GM21390 (cell line): ENCODE measurements at regions not wholly inside any gene's neighbourhood (a gene's known extent, or its start where the extent isn't known, plus 50 kb on each side); places are given as distances from the start of the nearest gene placed in this dataset.
"Not testable (repeated sequence)": the region's sequence is repeated elsewhere in the genome, so short reads cannot be mapped to it uniquely, and the experiment has no call there.

Source experiments
- ATAC-seq: cut with Tn5 transposase; IDR thresholded peaks from one replicate; pipeline ENCODE4 v1.9.1; 2021; ENCODE audit not compliant: unreplicated experiment

DNA sequence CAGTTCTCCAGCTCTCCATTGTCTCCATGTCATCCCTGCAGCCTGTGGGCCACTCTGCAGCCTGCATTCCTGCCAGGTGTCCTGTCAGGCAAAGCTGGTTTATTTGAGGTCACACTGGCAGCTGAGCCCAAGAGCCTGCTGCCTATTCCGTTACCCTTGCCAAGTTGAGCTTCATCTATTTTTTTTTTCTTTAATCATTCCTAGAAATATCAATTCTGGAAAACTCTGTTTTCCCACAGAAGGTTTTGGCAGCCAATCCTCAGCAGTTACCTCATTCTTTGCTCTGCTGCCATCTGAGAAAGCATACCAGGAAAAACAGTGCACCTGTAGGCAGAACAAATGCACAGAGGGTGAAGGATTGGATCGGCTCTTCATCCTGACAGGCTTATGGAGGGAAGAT, 411.0 kb upstream of the ACVR2A start:
- no peak for ATAC-seq

- ATAC-seq, result no peak
Observed at GRCh38 chr2:147430408-147430807, 414.4 kb upstream of the ACVR2A start.

DNA sequence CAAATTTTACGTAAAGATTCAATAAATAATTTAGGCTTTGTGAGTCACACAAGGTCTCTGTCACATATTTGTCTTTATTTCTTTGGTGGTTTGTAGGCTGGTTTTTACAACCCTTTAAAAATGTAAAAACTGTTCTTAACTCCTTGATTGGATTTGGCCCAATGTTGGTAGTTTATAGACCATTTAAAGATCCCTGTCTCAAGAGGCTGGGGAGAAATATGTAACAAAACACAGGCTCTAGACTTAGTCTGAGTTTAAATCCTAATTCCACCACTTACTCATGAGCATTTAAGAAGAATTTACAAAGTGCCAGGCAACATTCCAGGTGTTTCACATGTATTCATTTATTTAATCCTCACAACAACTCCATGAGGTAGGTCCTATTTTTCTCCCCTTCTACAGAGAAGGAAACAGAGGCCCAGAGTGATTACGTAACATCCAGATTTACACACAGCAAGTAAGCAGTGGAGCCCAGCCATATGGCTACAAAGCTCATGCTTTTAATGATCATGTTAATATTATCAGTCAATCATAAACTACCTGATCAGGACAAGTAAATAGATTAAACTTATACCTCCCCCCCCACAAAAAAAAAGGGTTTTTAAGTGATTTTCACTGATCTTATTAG, 416.6 kb upstream of the ACVR2A start:
- ATAC-seq, result no peak

GRCh38 chr2:147425437-147426029, 419.3 kb upstream of the ACVR2A start:
- no peak for ATAC-seq

GRCh38 chr2:147424766-147425165, 420.1 kb upstream of the ACVR2A start:
- ATAC-seq, result no peak

DNA sequence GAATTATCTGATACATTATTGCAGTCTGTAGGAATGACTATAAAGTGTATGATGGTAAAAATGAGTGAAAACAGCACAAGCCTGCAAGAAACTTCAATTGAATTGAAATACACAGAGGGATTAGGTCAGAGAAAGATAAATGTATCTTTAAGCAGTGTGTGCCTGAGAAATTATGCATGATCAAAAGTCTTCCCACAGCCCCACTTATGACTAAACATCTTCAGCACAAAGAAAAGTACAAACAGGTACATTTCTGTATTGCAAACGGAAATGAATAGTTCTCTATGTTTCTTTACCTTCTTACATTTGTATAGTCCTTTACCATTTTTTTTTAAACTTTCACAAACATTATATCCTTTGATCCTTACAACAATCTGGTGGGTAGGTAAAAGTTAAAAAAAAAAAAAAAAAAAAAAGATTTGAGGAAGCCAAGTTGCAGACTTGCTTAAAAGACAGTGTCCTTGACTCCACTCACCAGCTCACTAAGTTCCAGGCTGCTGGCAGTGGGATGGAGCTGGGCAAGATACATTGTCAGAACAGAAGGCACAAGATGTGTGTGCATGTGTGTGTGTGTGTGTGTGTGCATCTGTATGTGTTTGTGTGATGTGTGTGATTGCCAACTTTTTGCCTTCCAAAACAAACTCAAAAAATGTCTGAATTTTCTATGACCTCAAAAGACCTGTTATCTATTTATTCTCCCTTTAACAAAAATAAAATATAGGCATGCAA, 423.7 kb upstream of the ACVR2A start:
- ATAC-seq, result no peak

DNA sequence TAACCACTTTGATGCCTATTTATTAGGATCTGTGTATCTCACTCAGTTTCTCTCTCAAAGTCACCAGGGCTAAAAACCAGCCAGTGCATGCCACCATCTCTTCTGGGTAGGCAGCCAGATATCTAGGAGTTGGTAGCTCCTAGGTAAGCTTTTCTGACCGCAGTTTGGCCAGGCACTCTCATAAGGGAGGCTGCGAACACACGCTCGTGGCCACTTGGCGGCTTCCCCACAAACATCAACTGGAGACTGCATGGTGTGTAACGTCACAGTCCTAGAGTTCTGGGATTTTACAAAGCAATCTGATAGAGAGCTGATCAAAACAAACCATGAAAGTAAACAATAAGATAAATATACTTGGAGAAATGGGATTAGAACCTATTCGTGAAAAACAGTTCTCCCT, 424.3 kb upstream of the ACVR2A start:
- no peak for ATAC-seq

DNA sequence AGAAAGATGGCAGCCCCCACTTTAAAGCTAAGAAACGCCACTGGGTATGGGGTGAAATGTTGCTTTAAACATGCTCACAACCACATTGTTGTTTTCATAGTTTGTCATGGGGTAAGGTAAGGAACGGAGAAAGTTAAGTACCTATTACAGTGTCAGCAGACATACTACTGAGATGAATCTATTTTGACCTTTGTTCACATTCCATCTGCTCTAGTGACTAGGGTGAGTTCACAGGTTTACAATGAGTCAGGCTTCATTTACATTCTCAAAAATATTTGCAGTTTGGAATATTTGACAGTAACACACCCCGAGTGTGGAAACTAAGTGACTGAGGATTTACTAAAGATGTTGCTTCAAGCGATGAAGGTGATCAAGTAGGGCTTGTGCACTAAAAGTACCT, 428.7 kb upstream of the ACVR2A start:
- ATAC-seq, result no peak

DNA sequence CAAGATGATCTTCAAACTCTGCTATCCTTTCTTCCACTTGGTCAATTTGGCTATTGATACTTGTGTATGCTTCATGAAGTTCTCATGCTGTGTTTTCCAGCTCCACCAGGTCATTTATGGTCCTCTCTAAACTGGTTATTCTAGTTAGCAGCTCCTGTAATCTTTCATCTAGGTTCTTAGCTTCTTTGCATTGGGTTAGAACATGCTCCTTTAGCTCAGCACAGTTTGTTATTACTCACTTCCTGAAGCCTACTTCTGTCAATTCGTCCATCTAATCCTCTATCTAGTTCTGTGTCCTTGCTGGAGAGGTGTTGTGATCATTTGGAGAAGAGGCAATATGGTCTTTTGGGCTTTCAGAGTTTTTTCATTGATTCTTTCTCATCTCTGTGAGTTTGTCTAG, 430.2 kb upstream of the ACVR2A start:
- not testable (repeated sequence) for ATAC-seq

DNA sequence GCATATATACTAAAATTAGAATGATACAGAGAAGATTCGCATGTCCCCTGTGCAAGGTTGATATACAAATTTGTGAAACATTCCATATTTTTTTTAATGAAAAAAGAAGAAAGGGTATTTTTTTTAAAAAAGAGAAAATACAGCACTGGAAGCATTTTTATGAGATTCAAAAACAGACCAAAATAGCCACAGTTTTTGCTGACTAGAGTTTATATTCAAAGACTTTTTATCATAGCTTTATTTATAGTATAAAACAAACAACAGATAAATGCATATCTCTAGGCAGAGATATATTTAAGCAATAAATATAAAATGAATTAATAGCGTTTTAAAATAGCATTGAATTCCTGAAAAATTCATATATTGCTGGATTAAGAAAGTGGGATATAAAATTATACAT, 436.5 kb upstream of the ACVR2A start:
- no peak for ATAC-seq

GRCh38 chr2:147405651-147406050, 439.2 kb upstream of the ACVR2A start:
- no peak for ATAC-seq

- no peak for ATAC-seq
Observed at GRCh38 chr2:147398996-147399395, 445.8 kb upstream of the ACVR2A start.

- ATAC-seq, result no peak
Observed at GRCh38 chr2:147398301-147398700, 446.5 kb upstream of the ACVR2A start.

- ATAC-seq, result no peak
Observed at GRCh38 chr2:147396890-147397289, 447.9 kb upstream of the ACVR2A start.

DNA sequence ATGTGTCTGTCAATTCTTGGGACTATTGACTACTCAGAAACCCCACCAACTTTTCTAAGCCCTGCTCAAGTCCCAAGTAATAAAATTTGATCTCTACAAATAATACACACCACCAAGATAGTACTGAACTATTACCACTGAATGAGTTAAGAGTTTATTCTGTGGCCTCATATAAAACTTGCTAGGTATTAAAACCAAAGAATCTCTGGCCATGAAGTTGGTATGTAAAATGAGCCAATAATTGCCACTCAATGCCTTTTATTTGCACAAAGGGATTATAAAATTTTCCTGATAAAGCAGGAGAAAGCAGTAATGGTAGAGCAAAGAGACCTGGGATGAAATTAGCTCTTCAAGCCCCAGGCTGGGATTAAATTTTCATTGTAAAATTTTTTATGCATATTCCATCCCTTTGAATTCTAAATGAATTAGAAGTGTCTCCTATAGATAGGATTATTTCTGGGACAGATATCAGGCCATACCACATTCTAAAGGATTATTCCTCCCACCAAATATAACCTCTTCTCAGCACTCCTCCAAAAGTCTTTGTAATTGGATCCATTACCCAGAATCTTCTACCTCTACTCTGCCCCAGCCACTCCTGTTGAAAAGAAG, 450.5 kb upstream of the ACVR2A start:
- ATAC-seq, result no peak

DNA sequence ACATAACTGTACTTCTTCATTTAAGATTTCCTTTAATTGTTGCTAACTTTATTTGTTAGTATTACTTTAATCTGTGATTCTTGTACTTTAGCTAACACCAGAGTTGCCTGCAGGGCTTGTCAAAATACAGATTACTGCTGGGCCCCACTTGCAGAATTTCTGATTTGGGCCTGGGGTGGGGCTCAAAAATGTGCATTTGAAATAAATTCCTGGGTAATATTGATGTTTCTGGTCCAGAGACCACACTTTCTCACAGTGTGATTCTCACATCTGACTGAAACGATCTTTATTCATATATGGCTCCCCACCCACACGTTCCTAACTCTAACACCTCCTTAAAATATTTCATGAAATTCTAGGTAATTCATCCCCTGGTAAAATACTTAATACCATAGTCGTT, 452.6 kb upstream of the ACVR2A start:
- ATAC-seq, result no peak

DNA sequence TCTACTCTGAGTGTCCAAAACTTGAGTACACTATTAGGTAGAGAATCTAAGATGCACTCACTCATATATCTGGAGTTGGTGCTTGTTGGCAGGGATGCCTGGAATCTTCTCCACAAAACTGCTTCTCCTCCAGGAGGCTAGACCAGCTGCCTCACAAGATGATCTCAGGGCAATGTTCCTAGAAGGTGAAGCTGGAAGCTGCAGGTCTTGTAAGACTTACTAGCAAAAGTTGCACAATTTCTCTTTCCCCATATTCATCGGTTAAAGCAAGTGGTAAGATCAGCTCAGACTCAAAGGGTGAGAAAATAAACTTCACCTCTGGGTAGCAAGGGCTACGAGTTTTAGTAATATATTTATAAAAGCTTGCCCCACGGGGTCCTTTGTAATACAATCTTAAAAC, 454.4 kb upstream of the ACVR2A start:
- no peak for ATAC-seq

GRCh38 chr2:147389218-147389617, 455.6 kb upstream of the ACVR2A start:
- no peak for ATAC-seq

DNA sequence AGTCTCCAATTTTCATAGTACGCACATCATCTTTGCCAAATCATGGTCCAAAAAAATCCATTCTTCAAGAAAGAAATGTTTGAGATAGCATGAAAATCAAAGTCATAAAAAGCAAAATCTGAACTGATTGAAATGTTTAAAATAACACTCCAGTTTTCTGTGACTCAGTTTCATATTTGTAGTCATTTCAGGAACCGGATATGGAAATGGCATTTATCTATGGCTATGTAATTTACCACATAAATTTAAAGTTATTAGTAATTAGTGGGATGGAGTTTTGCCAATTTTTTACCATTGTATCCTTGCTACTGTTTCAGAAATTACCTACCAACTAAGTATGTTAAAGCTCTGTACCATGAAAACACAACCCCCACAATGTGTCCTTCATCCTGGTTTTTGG, 456.6 kb upstream of the ACVR2A start:
- no peak for ATAC-seq

DNA sequence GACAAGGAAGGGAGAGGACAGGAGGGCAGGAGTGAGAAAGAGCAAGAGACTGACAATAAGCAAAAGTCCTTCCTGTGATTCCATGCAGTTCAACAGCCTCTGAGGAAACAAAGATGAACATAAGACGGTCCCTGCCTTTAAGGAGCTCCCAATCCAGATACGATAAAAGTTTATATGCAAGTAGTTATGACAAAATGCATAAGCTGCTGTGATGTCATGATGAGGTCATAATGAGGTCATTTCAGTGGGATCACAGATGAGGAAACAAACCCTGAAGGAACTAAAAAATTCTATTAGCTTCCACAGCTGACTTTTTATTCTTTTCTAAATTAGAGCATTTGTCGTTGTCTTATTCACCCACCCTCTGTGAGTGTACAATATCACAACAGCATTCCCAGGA, 458.5 kb upstream of the ACVR2A start:
- ATAC-seq, result no peak

DNA sequence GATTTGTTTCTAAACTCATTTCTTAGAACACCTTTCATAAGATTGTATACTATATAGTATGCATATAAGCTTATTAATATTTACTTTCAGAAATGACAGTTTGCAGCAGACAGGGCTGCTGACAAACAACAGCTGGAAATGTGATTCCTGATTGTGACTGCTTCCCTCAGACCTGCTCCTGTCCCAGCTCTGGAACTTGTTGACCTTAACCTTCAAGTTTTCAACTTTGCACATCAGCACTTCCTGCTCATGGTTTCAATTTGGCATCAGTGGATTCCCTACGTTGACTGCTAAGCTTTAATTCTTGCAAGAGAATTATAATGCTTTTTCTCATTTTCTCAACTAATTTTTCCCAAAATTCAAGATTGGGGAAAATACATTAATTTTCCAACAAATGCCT, 459.2 kb upstream of the ACVR2A start:
- no peak for ATAC-seq

GRCh38 chr2:147384659-147385058, 460.2 kb upstream of the ACVR2A start:
- no peak for ATAC-seq
